ENCODE measurements at regions not wholly inside any gene's neighbourhood (a gene's known extent, or its start where the extent isn't known, plus 50 kb on each side); places are given as distances from the start of the nearest gene placed in this dataset.

DNA sequence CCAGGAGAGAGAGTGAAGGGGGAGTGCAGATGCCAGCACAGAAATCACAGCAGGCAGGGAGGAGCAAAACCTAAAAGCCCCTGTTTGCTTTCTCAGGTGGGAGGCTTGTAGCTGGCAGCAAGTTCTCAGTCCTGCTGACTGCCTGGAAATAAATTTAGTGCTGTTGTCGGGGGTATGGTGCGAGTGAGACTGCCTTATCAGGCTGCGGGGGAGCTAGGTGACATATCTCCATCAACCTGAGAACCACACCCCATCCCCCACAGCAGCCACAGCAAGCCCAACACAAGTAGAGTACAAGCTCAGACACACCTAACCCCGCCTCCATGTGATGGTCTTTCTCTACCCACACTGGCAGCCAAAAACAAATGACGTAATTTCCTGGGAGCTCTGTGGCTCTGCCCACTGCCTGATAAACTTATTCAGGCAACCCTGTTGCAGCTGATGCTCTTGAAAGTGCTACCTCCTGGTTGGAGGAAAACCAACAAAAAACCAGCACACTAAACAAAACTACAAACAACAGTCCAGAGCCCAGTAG, 953.4 kb upstream of the NDST4 start:
- no peak overlapping the region for H3K4me3 ChIP-seq (ENCODE audit: low read depth, low read length)
- TF ChIP-seq, protein P1, sequence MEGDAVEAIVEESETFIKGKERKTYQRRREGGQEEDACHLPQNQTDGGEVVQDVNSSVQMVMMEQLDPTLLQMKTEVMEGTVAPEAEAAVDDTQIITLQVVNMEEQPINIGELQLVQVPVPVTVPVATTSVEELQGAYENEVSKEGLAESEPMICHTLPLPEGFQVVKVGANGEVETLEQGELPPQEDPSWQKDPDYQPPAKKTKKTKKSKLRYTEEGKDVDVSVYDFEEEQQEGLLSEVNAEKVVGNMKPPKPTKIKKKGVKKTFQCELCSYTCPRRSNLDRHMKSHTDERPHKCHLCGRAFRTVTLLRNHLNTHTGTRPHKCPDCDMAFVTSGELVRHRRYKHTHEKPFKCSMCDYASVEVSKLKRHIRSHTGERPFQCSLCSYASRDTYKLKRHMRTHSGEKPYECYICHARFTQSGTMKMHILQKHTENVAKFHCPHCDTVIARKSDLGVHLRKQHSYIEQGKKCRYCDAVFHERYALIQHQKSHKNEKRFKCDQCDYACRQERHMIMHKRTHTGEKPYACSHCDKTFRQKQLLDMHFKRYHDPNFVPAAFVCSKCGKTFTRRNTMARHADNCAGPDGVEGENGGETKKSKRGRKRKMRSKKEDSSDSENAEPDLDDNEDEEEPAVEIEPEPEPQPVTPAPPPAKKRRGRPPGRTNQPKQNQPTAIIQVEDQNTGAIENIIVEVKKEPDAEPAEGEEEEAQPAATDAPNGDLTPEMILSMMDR (IDR thresholded peaks at IDR 0.05; ENCODE audit: borderline replicate concordance, insufficient read depth, low read depth, low read length), result no peak

DNA sequence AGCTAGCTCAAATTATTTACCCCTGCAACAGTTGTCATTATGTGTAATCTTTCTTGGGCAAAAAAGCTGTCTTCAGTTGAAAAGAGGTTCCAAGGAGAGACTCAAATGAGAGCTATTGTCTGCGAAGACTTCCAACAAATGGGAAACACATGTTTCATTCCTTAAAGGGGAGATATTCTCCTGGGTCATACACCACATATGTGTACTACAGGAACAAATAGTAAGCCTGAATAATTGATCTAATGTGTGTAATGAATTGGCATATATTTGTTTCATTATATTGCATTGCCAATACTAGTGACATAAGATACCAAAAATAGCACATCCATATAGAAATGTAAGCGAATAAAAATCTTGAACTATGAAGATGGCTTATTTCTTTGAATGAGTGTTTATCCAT, 950.9 kb upstream of the NDST4 start:
- H3K4me3 ChIP-seq (ENCODE audit: low read depth, low read length), result no peak overlapping the region
- TF ChIP-seq, protein P1 (IDR thresholded peaks at IDR 0.05; ENCODE audit: borderline replicate concordance, insufficient read depth, low read depth, low read length), result no peak

DNA sequence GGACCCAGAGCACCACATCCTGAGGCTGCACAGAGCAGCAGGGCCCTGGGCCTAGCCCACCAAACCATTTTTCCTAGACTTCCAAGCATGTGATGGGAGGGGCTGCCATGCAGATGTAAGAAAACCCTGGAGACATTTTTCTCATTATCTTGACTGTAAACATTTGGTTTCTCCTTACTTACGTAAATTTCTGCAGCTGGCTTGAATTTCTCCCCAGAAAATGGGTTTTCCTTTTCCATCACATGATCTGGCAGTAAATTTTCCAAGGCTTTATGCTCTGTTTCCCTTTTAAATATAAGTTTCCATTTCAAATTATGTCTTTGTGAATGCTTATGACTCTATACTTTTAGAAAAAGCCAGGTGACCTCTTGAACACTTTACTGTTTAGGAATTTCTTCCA, 945.9 kb upstream of the NDST4 start:
- no peak overlapping the region for H3K4me3 ChIP-seq (ENCODE audit: low read depth, low read length)
- TF ChIP-seq, protein P1 (IDR thresholded peaks at IDR 0.05; ENCODE audit: borderline replicate concordance, insufficient read depth, low read depth, low read length), result no peak

DNA sequence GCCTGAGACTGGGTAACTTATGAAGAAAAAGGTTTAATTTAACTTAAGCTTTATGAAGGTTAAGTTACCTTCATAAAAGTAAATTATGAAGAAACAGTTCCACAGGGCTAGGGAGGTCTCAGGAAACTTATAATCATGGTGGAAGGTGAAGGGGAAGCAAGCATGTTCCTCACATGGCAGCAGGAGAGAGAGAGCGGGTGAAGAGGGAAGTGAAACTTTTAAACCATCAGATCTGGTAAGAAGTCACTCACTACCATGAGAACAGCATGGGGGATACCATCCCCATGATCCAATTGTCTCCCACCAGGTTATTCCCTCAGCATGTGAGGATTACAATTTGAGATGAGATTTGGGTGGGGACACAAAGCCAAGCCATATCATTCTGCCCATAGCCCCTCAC, 944.7 kb upstream of the NDST4 start:
- TF ChIP-seq, protein P1 (IDR thresholded peaks at IDR 0.05; ENCODE audit: borderline replicate concordance, insufficient read depth, low read depth, low read length), result no peak
- no peak overlapping the region for H3K4me3 ChIP-seq (ENCODE audit: low read depth, low read length)

DNA sequence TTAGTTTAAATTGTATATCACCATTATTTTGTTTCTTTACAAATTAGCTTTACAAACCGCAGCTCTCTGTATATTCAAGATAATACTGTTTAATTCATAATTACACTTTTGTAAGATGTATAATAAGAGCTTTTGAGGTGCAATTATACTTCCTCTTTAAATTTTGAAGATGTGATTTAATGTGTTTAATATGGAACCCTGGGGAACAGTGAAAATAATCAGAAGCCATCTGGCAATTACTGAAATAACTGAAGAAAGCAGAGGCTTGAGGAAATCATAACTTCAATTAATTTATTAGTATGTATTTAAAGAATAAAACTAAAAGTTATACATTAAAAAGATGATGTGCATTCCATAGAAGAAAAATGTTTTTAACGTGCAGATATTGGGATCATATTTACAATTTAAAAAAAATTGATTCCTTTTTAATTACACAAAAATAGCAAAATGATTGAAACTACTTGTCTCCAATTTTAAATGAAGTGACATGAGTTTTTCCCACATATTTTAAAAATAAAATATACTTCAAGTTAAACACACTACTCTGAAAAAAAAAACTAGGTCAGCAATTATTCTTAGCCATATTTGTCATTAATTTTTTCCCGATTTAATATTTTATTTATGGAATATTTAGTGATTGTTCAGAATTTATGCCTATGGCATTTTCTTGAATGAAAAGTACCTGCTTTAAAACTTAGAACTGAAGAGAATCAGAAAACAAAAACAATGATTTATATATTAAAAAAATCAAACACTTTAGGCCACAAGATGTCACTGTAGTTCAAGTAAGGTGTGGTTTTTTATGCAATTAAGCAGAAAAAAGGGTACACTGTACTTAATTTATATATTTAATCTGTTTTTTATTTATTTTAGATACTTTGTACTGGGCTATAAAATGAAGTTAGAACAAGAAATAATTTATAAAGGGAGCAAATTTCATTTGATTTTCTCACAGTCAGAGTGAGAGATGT, 942.7 kb upstream of the NDST4 start:
- H3K4me3 ChIP-seq (ENCODE audit: low read depth, low read length), result no peak overlapping the region
- TF ChIP-seq, protein P1 (IDR thresholded peaks at IDR 0.05; ENCODE audit: borderline replicate concordance, insufficient read depth, low read depth, low read length), result no peak

DNA sequence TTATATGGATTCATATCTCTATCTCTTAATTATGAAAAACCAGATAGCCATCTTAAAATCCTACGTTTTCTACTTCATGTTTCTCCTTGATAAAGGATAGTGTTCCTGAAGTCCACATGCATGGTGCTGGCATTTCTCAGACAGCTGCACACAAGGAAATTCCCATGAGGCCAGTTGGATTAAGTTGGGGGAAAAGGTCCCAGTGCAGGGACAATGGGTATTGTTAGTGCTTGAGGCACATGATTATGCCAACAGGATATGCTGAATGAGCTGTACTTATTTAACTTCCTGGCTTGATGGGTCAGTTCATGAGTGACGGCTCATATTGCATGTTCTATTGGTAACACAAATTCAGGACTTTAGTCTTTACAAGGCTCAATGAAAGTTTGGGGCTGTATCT, 913.9 kb upstream of the NDST4 start:
- TF ChIP-seq, protein P1 (IDR thresholded peaks at IDR 0.05; ENCODE audit: borderline replicate concordance, insufficient read depth, low read depth, low read length), result no peak
- no peak overlapping the region for H3K4me3 ChIP-seq (ENCODE audit: low read depth, low read length)

Measured in GM12875 (cell line).